H9 (cell line): ENCODE measurements at regions not wholly inside any gene's neighbourhood (a gene's known extent, or its start where the extent isn't known, plus 50 kb on each side); places are given as distances from the start of the nearest gene placed in this dataset.

Source experiments
- DNase-seq: peaks from one replicate; pipeline ENCODE4 v3.0.0-alpha.2; 2017
- H2AFZ ChIP-seq: one replicate; pipeline ENCODE4 v1.6.1; 2013; ENCODE audit warnings: mild to moderate bottlenecking, low read length, control low read depth, moderate library complexity
- H2AK5ac ChIP-seq: 2 replicates; pipeline ENCODE4 v1.6.1; 2013; ENCODE audit warnings: low read length, control low read depth, mixed read lengths; ENCODE audit not compliant: insufficient read length
- H2BK120ac ChIP-seq: one replicate; pipeline ENCODE4 v1.6.1; 2013; ENCODE audit warnings: low read depth, mild to moderate bottlenecking, low read length, control low read depth, inconsistent platforms; ENCODE audit not compliant: poor library complexity, severe bottlenecking
- H2BK12ac ChIP-seq: 2 replicates; pipeline ENCODE4 v1.6.1; 2013; ENCODE audit warnings: low read length, control low read depth, mixed read lengths, low read depth; ENCODE audit not compliant: insufficient read length
- H2BK15ac ChIP-seq: 2 replicates; pipeline ENCODE4 v1.6.1; 2013; ENCODE audit warnings: low read depth, low read length, control low read depth
- H2BK20ac ChIP-seq: one replicate; pipeline ENCODE4 v1.6.1; 2013; ENCODE audit warnings: low read depth, mild to moderate bottlenecking, low read length, control low read depth, inconsistent platforms; ENCODE audit not compliant: poor library complexity, severe bottlenecking
- H2BK5ac ChIP-seq: 2 replicates; pipeline ENCODE4 v1.6.1; 2013; ENCODE audit warnings: low read length, control low read depth, mixed read lengths; ENCODE audit not compliant: insufficient read length
- H3K14ac ChIP-seq: 2 replicates; pipeline ENCODE4 v1.6.1; 2013; ENCODE audit warnings: low read length, control low read depth; ENCODE audit not compliant: insufficient read depth
- H3K18ac ChIP-seq: 2 replicates; pipeline ENCODE4 v1.6.1; 2013; ENCODE audit warnings: low read depth, mild to moderate bottlenecking, mixed read lengths, low read length, control low read depth; ENCODE audit not compliant: insufficient read length
- H3K23ac ChIP-seq: 2 replicates; pipeline ENCODE4 v1.6.1; 2013; ENCODE audit warnings: low read length, control low read depth, mixed read lengths, low read depth; ENCODE audit not compliant: insufficient read length
- H3K23me2 ChIP-seq: 2 replicates; pipeline ENCODE4 v1.6.1; 2013; ENCODE audit warnings: low read depth, mild to moderate bottlenecking, mixed read lengths, low read length, control low read depth; ENCODE audit not compliant: insufficient read length, poor library complexity, severe bottlenecking
- H3K27ac ChIP-seq: 2 replicates; pipeline ENCODE4 v1.5.1; 2013; ENCODE audit warnings: low read length, control low read depth, mixed read lengths, low read depth; ENCODE audit not compliant: insufficient read length
- H3K27me3 ChIP-seq: 2 replicates; pipeline ENCODE4 v1.6.1; 2013; ENCODE audit warnings: low read length, control low read depth, inconsistent platforms; ENCODE audit not compliant: insufficient read depth
- H3K4ac ChIP-seq: 2 replicates; pipeline ENCODE4 v1.6.1; 2013; ENCODE audit warnings: low read depth, mild to moderate bottlenecking, control low read depth, inconsistent platforms, low read length, moderate library complexity
- H3K4me1 ChIP-seq: 2 replicates; pipeline ENCODE4 v1.6.1; 2013; ENCODE audit warnings: low read length, control low read depth, inconsistent platforms; ENCODE audit not compliant: insufficient read depth
- H3K4me2 ChIP-seq: 2 replicates; pipeline ENCODE4 v1.6.1; 2013; ENCODE audit warnings: low read length, control low read depth, mixed read lengths; ENCODE audit not compliant: insufficient read length, insufficient read depth
- H3K56ac ChIP-seq: 2 replicates; pipeline ENCODE4 v1.6.1; 2013; ENCODE audit warnings: low read depth, mild to moderate bottlenecking, mixed read lengths, low read length, control low read depth; ENCODE audit not compliant: insufficient read length
- H3K79me1 ChIP-seq: 2 replicates; pipeline ENCODE4 v1.6.1; 2013; ENCODE audit warnings: low read depth, mild to moderate bottlenecking, moderate library complexity, low read length, control low read depth, inconsistent platforms; ENCODE audit not compliant: insufficient read depth, poor library complexity, severe bottlenecking
- H3K79me2 ChIP-seq: 2 replicates; pipeline ENCODE4 v1.6.1; 2013; ENCODE audit warnings: low read length, control low read depth, inconsistent platforms; ENCODE audit not compliant: insufficient read depth
- H3K9ac ChIP-seq: 2 replicates; pipeline ENCODE4 v1.6.1; 2013; ENCODE audit warnings: low read length, control low read depth, mixed read lengths; ENCODE audit not compliant: insufficient read length; ENCODE audit errors: extremely low read depth
- H3K9me3 ChIP-seq: one replicate; pipeline ENCODE4 v1.6.1; 2013; ENCODE audit warnings: low read depth, low read length, inconsistent platforms; ENCODE audit not compliant: control insufficient read depth
- H3T11ph ChIP-seq: one replicate; pipeline ENCODE4 v1.6.1; 2013; ENCODE audit warnings: mild to moderate bottlenecking, low read length, control low read depth, inconsistent platforms
- H4K20me1 ChIP-seq: one replicate; pipeline ENCODE4 v1.6.1; 2013; ENCODE audit not compliant: control insufficient read depth, insufficient read length, insufficient read depth
- H4K5ac ChIP-seq: 2 replicates; pipeline ENCODE4 v1.6.1; 2013; ENCODE audit warnings: low read depth, mild to moderate bottlenecking, mixed read lengths, low read length, control low read depth; ENCODE audit not compliant: insufficient read length
- H4K8ac ChIP-seq: replicated peaks from 2 replicates; pipeline ENCODE4 v1.6.1; 2013; ENCODE audit warnings: low read length, control low read depth, mixed read lengths, low read depth; ENCODE audit not compliant: insufficient read length
- H4K91ac ChIP-seq: 2 replicates; pipeline ENCODE4 v1.6.1; 2013; ENCODE audit warnings: low read depth, mild to moderate bottlenecking, moderate library complexity, mixed read lengths, low read length, control low read depth; ENCODE audit not compliant: insufficient read length
- H3K27ac Mint-ChIP-seq, 3 experiments: 2 replicates in 2 of 3; 3 replicates in 1 of 3; pipeline ENCODE4 v1.8.0; 2020 to 2021; ENCODE audit warnings: mixed read lengths in 3 of 3, mild to moderate bottlenecking in 1 of 3, moderate library complexity in 1 of 3
- H3K27me3 Mint-ChIP-seq: 2 replicates; pipeline ENCODE4 v1.8.0; 2021; ENCODE audit warnings: low read depth, mild to moderate bottlenecking, moderate library complexity, mixed read lengths
- H3K36me3 Mint-ChIP-seq, 3 experiments: 2 replicates in 2 of 3; 3 replicates in 1 of 3; pipeline ENCODE4 v1.8.0; 2020 to 2021; ENCODE audit warnings: low read depth in 3 of 3, mixed read lengths in 3 of 3; ENCODE audit not compliant: insufficient read depth in 1 of 3
- H3K4me1 Mint-ChIP-seq, 2 experiments: 2 replicates each; pipeline ENCODE4 v1.8.0; 2020; ENCODE audit warnings: mixed read lengths in 2 of 2
- H3K4me3 Mint-ChIP-seq, 2 experiments: 2 replicates in 1 of 2; 3 replicates in 1 of 2; pipeline ENCODE4 v1.8.0; 2020 to 2021; ENCODE audit warnings: mild to moderate bottlenecking in 2 of 2, mixed read lengths in 2 of 2, moderate library complexity in 1 of 2
- H3K9me3 Mint-ChIP-seq, 2 experiments: 2 replicates in 1 of 2; 3 replicates in 1 of 2; pipeline ENCODE4 v1.8.0; 2020; ENCODE audit warnings: mild to moderate bottlenecking in 2 of 2, mixed read lengths in 2 of 2, moderate library complexity in 1 of 2
- WGBS: extraction: QIAGEN DNeasy Blood & Tissue Kit; methylation state at CpG from one replicate; pipeline ENCODE4 v1.1.7; 2013; ENCODE audit warnings: missing lambda C conversion rate, low lambda C conversion rate, mixed read lengths; ENCODE audit not compliant: insufficient read length; ENCODE audit errors: extremely low coverage; 5-methylcytosine and 5-hydroxymethylcytosine counted together
- TF ChIP-seq, protein P1 (sequence below): fragments of 200-600 bp; sonication (generic); conservative IDR thresholded peaks from 3 replicates; pipeline ENCODE4 v1.8.0; 2021; ENCODE audit warnings: antibody characterized with exemption, mild to moderate bottlenecking

DNA sequence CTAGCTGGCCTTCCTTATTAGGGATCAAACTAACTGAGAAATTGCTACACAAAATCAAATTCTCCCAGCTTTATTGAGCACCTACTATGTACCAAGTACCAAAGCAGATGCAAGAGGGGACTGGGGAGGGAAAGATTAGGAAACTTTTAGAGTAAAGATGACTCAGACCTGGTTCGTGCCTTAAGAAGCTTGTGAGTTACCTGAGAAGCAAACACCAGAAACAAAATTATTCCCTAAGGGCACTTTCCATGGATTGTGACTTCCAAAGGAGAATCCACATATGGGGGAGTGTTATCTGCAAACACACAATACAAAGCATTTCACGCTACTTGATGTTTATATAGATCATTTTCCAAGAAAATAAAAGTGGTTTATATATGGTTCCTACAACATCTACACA is 326.9 kb upstream of the HNRNPA3 start:
- Mint-ChIP-seq H3K4me3 (no peak overlapping the region), H3K36me3 (no peaks in the 10 kb centered on the region), H3K27ac (no peak overlapping the region), H3K27me3 (no peaks in the 10 kb centered on the region), H3K9me3 (peaks cover 0 to 4% of the 10 kb centered on the region in 2 experiments; a peak in 1 of 5 replicates), H3K4me1 (peaks cover 0 to 6% of the 10 kb centered on the region in 2 experiments; a peak in 1 of 4 replicates)
- Histone ChIP-seq H2BK20ac (no peak overlapping the region), H3K14ac (no peak overlapping the region), H3T11ph (no peak overlapping the region), H2AFZ (no peak overlapping the region), H3K79me2 (no peaks in the 10 kb centered on the region), H3K4me2 (no peak overlapping the region), H3K4ac (no peak overlapping the region), H4K5ac (no peak overlapping the region), H2AK5ac (no peak overlapping the region), H3K18ac (no peak overlapping the region), H3K79me1 (no peaks in the 10 kb centered on the region), H2BK5ac (no peak overlapping the region), H3K27ac (no peak overlapping the region), H3K9ac (no peak overlapping the region), H4K20me1 (no peaks in the 10 kb centered on the region), H2BK120ac (no peak overlapping the region), H2BK15ac (no peak overlapping the region), H3K23me2 (no peaks in the 10 kb centered on the region), H4K8ac (no peak overlapping the region), H2BK12ac (no peak overlapping the region), H4K91ac (no peak overlapping the region), H3K27me3 (no peaks in the 10 kb centered on the region), H3K23ac (no peak overlapping the region), H3K4me1 (no peaks in the 10 kb centered on the region), H3K56ac (no peak overlapping the region), H3K9me3 (no peaks in the 10 kb centered on the region)
- TF ChIP-seq, protein P1, sequence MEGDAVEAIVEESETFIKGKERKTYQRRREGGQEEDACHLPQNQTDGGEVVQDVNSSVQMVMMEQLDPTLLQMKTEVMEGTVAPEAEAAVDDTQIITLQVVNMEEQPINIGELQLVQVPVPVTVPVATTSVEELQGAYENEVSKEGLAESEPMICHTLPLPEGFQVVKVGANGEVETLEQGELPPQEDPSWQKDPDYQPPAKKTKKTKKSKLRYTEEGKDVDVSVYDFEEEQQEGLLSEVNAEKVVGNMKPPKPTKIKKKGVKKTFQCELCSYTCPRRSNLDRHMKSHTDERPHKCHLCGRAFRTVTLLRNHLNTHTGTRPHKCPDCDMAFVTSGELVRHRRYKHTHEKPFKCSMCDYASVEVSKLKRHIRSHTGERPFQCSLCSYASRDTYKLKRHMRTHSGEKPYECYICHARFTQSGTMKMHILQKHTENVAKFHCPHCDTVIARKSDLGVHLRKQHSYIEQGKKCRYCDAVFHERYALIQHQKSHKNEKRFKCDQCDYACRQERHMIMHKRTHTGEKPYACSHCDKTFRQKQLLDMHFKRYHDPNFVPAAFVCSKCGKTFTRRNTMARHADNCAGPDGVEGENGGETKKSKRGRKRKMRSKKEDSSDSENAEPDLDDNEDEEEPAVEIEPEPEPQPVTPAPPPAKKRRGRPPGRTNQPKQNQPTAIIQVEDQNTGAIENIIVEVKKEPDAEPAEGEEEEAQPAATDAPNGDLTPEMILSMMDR, result no peak
- no peak for DNase-seq
- no CpG with 5 or more reads among the region's 2 CpGs for WGBS
